Lung (tissue), 11 donors: ENCODE measurements at regions not wholly inside any gene's neighbourhood (a gene's known extent, or its start where the extent isn't known, plus 50 kb on each side); places are given as distances from the start of the nearest gene placed in this dataset.

Experiments used
- ATAC-seq: fragments of 200-7000 bp; cut with Tn5 transposase; one replicate; pipeline ENCODE4 v1.9.1; 2020; ENCODE audit warnings: moderate number of reproducible peaks; ENCODE audit not compliant: insufficient read depth, low FRiP score
- DNase-seq, 3 donors: peaks; one replicate each; pipeline ENCODE4 v3.0.0-alpha.2; 2013 to 2017
- H3K27ac ChIP-seq, 2 donors: one replicate each; pipeline ENCODE4 v1.5.1; 2013; ENCODE audit warnings: mild to moderate bottlenecking in 2 of 2, moderate library complexity in 2 of 2, control low read depth in 1 of 2, inconsistent platforms in 1 of 2, low read depth in 1 of 2, low read length in 1 of 2
- H3K27me3 ChIP-seq, 3 donors: one replicate each; pipeline ENCODE4 v1.5.1; 2013; ENCODE audit warnings: low read length in 2 of 3; ENCODE audit not compliant: control insufficient read depth in 3 of 3, insufficient read depth in 3 of 3
- H3K36me3 ChIP-seq, 4 donors: one replicate each; pipeline ENCODE4 v1.5.1; 2013; ENCODE audit warnings: low read length in 4 of 4, mild to moderate bottlenecking in 1 of 4, moderate library complexity in 1 of 4; ENCODE audit not compliant: control insufficient read depth in 4 of 4, insufficient read depth in 4 of 4
- H3K4me1 ChIP-seq, 5 donors: one replicate each; pipeline ENCODE4 v1.5.1; 2013; ENCODE audit warnings: low read length in 5 of 5, mild to moderate bottlenecking in 2 of 5, moderate library complexity in 1 of 5; ENCODE audit not compliant: control insufficient read depth in 5 of 5, insufficient read depth in 5 of 5
- H3K4me3 ChIP-seq: one replicate; pipeline ENCODE4 v1.5.1; 2013; ENCODE audit warnings: mild to moderate bottlenecking, control low read depth, moderate library complexity
- H3K9ac ChIP-seq, 2 donors: one replicate each; pipeline ENCODE4 v1.5.1; 2013; ENCODE audit warnings: low read length in 2 of 2, control low read depth in 1 of 2; ENCODE audit not compliant: insufficient read depth in 1 of 2
- H3K9me3 ChIP-seq, 4 donors: one replicate each; pipeline ENCODE4 v1.5.1; 2013; ENCODE audit warnings: low read length in 3 of 4, mild to moderate bottlenecking in 1 of 4, moderate library complexity in 1 of 4; ENCODE audit not compliant: control insufficient read depth in 4 of 4, insufficient read depth in 3 of 4
- CTCF ChIP-seq: IDR thresholded peaks from 2 replicates; pipeline ENCODE4 v1.5.1; 2012; ENCODE audit warnings: mild to moderate bottlenecking; ENCODE audit errors: control extremely low read depth, extremely low read depth
- WGBS, 2 donors: extraction: QIAGEN DNeasy Blood & Tissue Kit; methylation state at CpG; one replicate each; pipeline ENCODE4 v1.1.7; 2013; 5-methylcytosine and 5-hydroxymethylcytosine counted together
- donor health status: control.
- donor health status: control.
- donor health status: Bipolar disorder and iron deficiency.
- donor health status: healthy.
- donor health status: DM: yes; HTN: yes; CAD: no.

GRCh38 chr20:40307268-40307667 is 381.8 kb downstream of the MAFB start:
- no peak for ATAC-seq
- 75 to 91% methylated on average over 3 of the region's 3 CpGs for WGBS, 2 donors
- no peak for TF ChIP-seq CTCF

GRCh38 chr20:40305303-40305702 is 383.7 kb downstream of the MAFB start:
- no peak overlapping the region for H3K27ac ChIP-seq
- no peaks in the 10 kb centered on the region for H3K9me3 ChIP-seq
- 93 to 94% methylated on average over 2 of the region's 2 CpGs for WGBS, 2 donors
- no peaks in the 10 kb centered on the region for H3K27me3 ChIP-seq
- H3K4me1 ChIP-seq: peaks cover 0 to 5% (median 0%) of the 10 kb centered on the region in 5 donors
- TF ChIP-seq CTCF: no peak
- ATAC-seq (no peak), DNase-seq (no peak)
- no peaks in the 10 kb centered on the region for H3K36me3 ChIP-seq
- no peak overlapping the region for H3K4me3 ChIP-seq
- H3K9ac ChIP-seq: no peak overlapping the region

More at GRCh38 chr20:40307268-40307667, 381.8 kb downstream of the MAFB start:
- Histone ChIP-seq H3K4me1 (peaks cover 0 to 5% (median 0%) of the 10 kb centered on the region in 5 donors), H3K27ac (no peak overlapping the region), H3K9ac (no peak overlapping the region), H3K36me3 (no peaks in the 10 kb centered on the region), H3K9me3 (peaks cover 0 to 2% (median 0%) of the 10 kb centered on the region in 4 donors), H3K27me3 (no peaks in the 10 kb centered on the region), H3K4me3 (no peak overlapping the region)
- DNase-seq: no peak

- Histone ChIP-seq H3K36me3 (no peaks in the 10 kb centered on the region), H3K4me3 (no peak overlapping the region), H3K27me3 (no peaks in the 10 kb centered on the region), H3K4me1 (peaks cover 0 to 5% (median 0%) of the 10 kb centered on the region in 5 donors), H3K27ac (no peak overlapping the region), H3K9ac (no peak overlapping the region), H3K9me3 (no peaks in the 10 kb centered on the region)
- no peak for TF ChIP-seq CTCF
- ATAC-seq: no peak
- 72 to 90% methylated on average over 5 of the region's 5 CpGs for WGBS, 2 donors
- no peak for DNase-seq
Measured at GRCh38 chr20:40304119-40304613, 384.9 kb downstream of the MAFB start.

GRCh38 chr20:40294747-40295146 is 394.3 kb downstream of the MAFB start:
- 44 to 55% methylated on average over 1 of the region's 1 CpG for WGBS, 2 donors
- no peak for DNase-seq

More at GRCh38 chr20:40294747-40295146, 394.3 kb downstream of the MAFB start:
- peaks cover 0 to 18% (median 4%) of the 10 kb centered on the region in 5 donors for H3K4me1 ChIP-seq
- ATAC-seq: no peak
- TF ChIP-seq CTCF: no peak
- H3K4me3 ChIP-seq: no peak overlapping the region
- no peak overlapping the region for H3K9ac ChIP-seq
- no peaks in the 10 kb centered on the region for H3K9me3 ChIP-seq
- H3K27me3 ChIP-seq: no peaks in the 10 kb centered on the region
- H3K36me3 ChIP-seq: no peaks in the 10 kb centered on the region
- H3K27ac ChIP-seq: no peak overlapping the region
